K562 (cell line): ENCODE measurements at regions not wholly inside any gene's neighbourhood (a gene's known extent, or its start where the extent isn't known, plus 50 kb on each side); places are given as distances from the start of the nearest gene placed in this dataset.
"Not testable (repeated sequence)": the region's sequence is repeated elsewhere in the genome, so short reads cannot be mapped to it uniquely, and the experiment has no call there.

Experiments used
- ATAC-seq: fragments of 200-7000 bp; cut with Tn5 transposase; 3 replicates; pipeline ENCODE4 v1.9.1; 2020; ENCODE audit warnings: moderate library complexity
- BruUV-seq: library from RNA; stranded (reverse); fragments of 400-500 nt; replicated peaks from 2 replicates; lab custom pipeline; 2021; lab: Mats Ljungman, UMichigan
- CTCF ChIA-PET: fragments of 300-600 bp; formaldehyde crosslinking; extraction: SDS; loops from one replicate; lab custom pipeline; 2021; ENCODE audit warnings: low intra/inter-chr PET ratio; lab: Yijun Ruan, JAX
- POLR2A ChIA-PET: fragments of 300-600, 350-650 bp; sonication (Branson Sonifier 250); formaldehyde crosslinking; extraction: SDS; loops from one replicate; lab custom pipeline; 2021; ENCODE audit warnings: antibody characterized with exemption, inconsistent platforms; lab: Yijun Ruan, JAX
- DNase-seq, 4 experiments: peaks; one replicate each; pipeline versions ENCODE4 v3.0.0 to v3.0.0-alpha.2; 2011 to 2018; ENCODE audit warnings: low spot score in 3 of 4, mixed read lengths in 3 of 4; ENCODE audit errors: extremely low read depth in 1 of 4
- FAIRE-seq: peaks from 2 replicates; lab custom pipeline; 2011; peaks lifted over from hg19 to GRCh38; lab: Jason Lieb, UNC
- H2AFZ ChIP-seq: 2 replicates; pipeline ENCODE4 v1.6.0; 2011; ENCODE audit warnings: low read depth, low read length, control low read depth, inconsistent platforms
- H3K27ac ChIP-seq: fragments of 200-600 bp; 3 replicates; pipeline ENCODE4 v1.8.0; 2011; ENCODE audit warnings: low read depth, mild to moderate bottlenecking, control low read depth, inconsistent platforms, low read length, moderate library complexity, mixed read lengths; ENCODE audit errors: extremely low read depth
- H3K27me3 ChIP-seq, 2 experiments: fragments of 300-600 bp in 1 of 2; 2 replicates in 1 of 2; 3 replicates in 1 of 2; pipeline versions ENCODE4 v1.6.0 to v1.8.0; 2011; ENCODE audit warnings: inconsistent platforms in 2 of 2, low read length in 2 of 2, mild to moderate bottlenecking in 1 of 2, mixed read lengths in 1 of 2, moderate library complexity in 1 of 2; ENCODE audit not compliant: control insufficient read depth in 2 of 2, insufficient read depth in 2 of 2
- H3K36me3 ChIP-seq: fragments of 300-600 bp; 3 replicates; pipeline ENCODE4 v1.8.0; 2011; ENCODE audit warnings: mild to moderate bottlenecking, low read length, inconsistent platforms; ENCODE audit not compliant: control insufficient read depth, insufficient read depth
- H3K4me1 ChIP-seq, 2 experiments: fragments of 200-600 bp in 1 of 2; replicated peaks in 1 of 2; 2 replicates in 1 of 2; 3 replicates in 1 of 2; pipeline versions ENCODE4 v1.5.1 to v1.8.0; 2011; ENCODE audit warnings: inconsistent platforms in 2 of 2, low read length in 2 of 2, mild to moderate bottlenecking in 1 of 2, mixed read lengths in 1 of 2, moderate library complexity in 1 of 2; ENCODE audit not compliant: control insufficient read depth in 2 of 2, insufficient read depth in 2 of 2
- H3K4me2 ChIP-seq: 2 replicates; pipeline ENCODE4 v1.6.1; 2011; ENCODE audit warnings: low read length, control low read depth, inconsistent platforms, mixed read lengths; ENCODE audit not compliant: insufficient read depth
- H3K4me3 ChIP-seq: fragments of 200-600 bp; sonication (generic), shearing (Covaris generic); 2 replicates; pipeline ENCODE4 v1.5.1; 2016; ENCODE audit warnings: control low read depth, inconsistent platforms
- H3K79me2 ChIP-seq: fragments of 200-600 bp; 3 replicates; pipeline ENCODE4 v1.8.0; 2011; ENCODE audit warnings: low read length, inconsistent platforms; ENCODE audit not compliant: control insufficient read depth, insufficient read depth
- H3K9ac ChIP-seq, 2 experiments: 2 replicates each; pipeline versions ENCODE4 v1.6.0 to v1.6.1; 2011; ENCODE audit warnings: low read depth in 2 of 2, low read length in 2 of 2, control low read depth in 1 of 2, inconsistent platforms in 1 of 2, mild to moderate bottlenecking in 1 of 2, mixed read lengths in 1 of 2; ENCODE audit not compliant: insufficient read depth in 1 of 2
- H3K9me1 ChIP-seq: one replicate; pipeline ENCODE4 v1.6.0; 2011; ENCODE audit warnings: inconsistent platforms, mild to moderate bottlenecking, low read length, moderate library complexity; ENCODE audit not compliant: control insufficient read depth, insufficient read depth
- H3K9me3 ChIP-seq: replicated peaks from 2 replicates; pipeline ENCODE4 v1.5.1; 2011; ENCODE audit warnings: low read depth, low read length, inconsistent platforms; ENCODE audit not compliant: control insufficient read depth, insufficient read depth
- H4K20me1 ChIP-seq: replicated peaks from 2 replicates; pipeline ENCODE4 v1.6.1; 2011; ENCODE audit warnings: low read length, inconsistent platforms, mixed read lengths; ENCODE audit not compliant: control insufficient read depth, insufficient read depth
- SMARCE1 ChIP-seq: fragments of 450-650 bp; IDR thresholded peaks from 2 replicates; pipeline ENCODE4 v1.7.1; 2016; ENCODE audit warnings: mild to moderate bottlenecking
- WGBS: fragments of 100-300 bp; shearing (Covaris generic); methylation state at CpG from one replicate; pipeline ENCODE4 v1.1.6; 2016; ENCODE audit warnings: low coverage, mixed read lengths; ENCODE audit not compliant: insufficient coverage; ENCODE audit errors: missing lambda C conversion rate; 5-methylcytosine and 5-hydroxymethylcytosine counted together
- in situ Hi-C: fragments of 300-500 bp; cut with MboI; formaldehyde crosslinking; loops from 4 replicates; pipeline ENCODE4 v1.15.0; 2018; ENCODE audit warnings: inconsistent platforms, mixed read lengths
- intact Hi-C: fragments of 100-400 bp; cut with micrococcal nuclease; formaldehyde crosslinking; loops from 2 replicates; pipeline ENCODE4 v1.14.2; 2022

DNA sequence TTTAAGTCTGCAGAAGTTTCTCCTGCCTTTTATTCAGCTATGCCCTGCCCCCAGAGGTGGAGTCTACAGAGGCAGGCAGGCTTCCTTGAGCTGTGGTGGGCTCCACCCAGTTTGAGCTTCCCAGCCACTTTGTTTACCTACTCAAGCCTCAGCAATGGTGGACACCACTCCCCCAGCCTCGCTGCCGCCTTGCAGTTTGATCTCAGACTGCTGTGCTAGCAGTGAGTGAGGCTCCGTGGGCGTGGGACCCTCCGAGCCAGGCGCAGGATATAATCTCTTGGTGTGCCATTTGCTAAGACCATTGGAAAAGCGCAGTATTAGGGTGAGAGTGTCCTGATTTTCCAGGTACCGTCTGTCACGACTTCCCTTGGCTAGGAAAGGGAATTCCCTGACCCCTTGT, 171.0 kb upstream of the DCAF8L1 start:
- H3K79me2 ChIP-seq, H3K9ac ChIP-seq, H3K9me1 ChIP-seq, CTCF ChIA-PET, H3K27ac ChIP-seq, H3K4me2 ChIP-seq, H3K9me3 ChIP-seq, FAIRE-seq, H3K4me3 ChIP-seq, H3K36me3 ChIP-seq, ATAC-seq, in situ Hi-C loops, H3K4me1 ChIP-seq, DNase-seq, BruUV-seq, H2AFZ ChIP-seq, H3K27me3 ChIP-seq, POLR2A ChIA-PET, intact Hi-C loops, H4K20me1 ChIP-seq: not testable (repeated sequence)
- 4% methylated on average over 4 of the region's 9 CpGs for WGBS

DNA sequence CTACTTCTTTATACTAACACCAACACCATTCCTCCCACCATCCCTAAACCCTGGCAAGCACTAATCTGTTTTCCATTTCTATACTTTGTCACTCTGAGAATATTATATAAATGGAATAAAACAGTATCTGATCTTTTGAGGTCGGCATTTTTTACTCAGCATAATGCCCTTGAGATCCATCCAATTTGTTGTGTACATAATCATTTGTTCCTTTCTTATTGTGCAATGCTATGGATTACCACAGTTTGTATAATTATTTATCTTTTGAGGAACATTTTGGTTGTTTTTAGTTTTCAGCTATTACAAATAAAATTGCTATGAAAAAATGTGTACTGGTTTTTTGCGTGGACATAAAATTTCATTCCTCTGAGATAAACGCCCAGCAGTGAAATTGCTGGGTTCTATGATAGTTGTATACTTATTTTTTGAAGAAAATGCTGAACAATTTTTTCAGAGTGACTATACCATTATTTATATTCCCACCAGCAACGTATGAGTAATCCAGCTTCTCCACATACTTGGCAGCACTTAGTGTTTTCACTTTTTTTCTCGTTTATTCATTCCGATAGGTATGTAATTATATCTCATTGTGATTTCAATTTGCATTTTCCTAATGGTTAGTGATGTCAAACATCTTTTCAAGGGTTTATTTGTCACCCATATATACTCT, 154.3 kb upstream of the DCAF8L1 start:
- H4K20me1 ChIP-seq: no peaks in the 10 kb centered on the region
- no peak for DNase-seq
- H3K4me3 ChIP-seq: no peak overlapping the region
- intact Hi-C loops (no loop called here), in situ Hi-C loops (no loop called here)
- H2AFZ ChIP-seq: no peak overlapping the region
- no peaks in the 10 kb centered on the region for H3K79me2 ChIP-seq
- no peak for FAIRE-seq
- H3K9me3 ChIP-seq: no peaks in the 10 kb centered on the region
- H3K9me1 ChIP-seq: no peaks in the 10 kb centered on the region
- WGBS: 2% methylated on average over 6 of the region's 6 CpGs
- H3K27ac ChIP-seq: no peak overlapping the region
- TF ChIP-seq SMARCE1: no peak
- no peak overlapping the region for H3K4me2 ChIP-seq
- H3K4me1 ChIP-seq: no peaks in the 10 kb centered on the region
- no peak overlapping the region for H3K9ac ChIP-seq
- POLR2A ChIA-PET: no interaction called here
- ATAC-seq: no peak
- BruUV-seq: no TSS peak
- CTCF ChIA-PET: no interaction called here
- H3K36me3 ChIP-seq: no peaks in the 10 kb centered on the region
- H3K27me3 ChIP-seq: no peaks in the 10 kb centered on the region
